Smooth muscle cell (in vitro differentiated cells): ENCODE measurements at regions not wholly inside any gene's neighbourhood (a gene's known extent, or its start where the extent isn't known, plus 50 kb on each side); places are given as distances from the start of the nearest gene placed in this dataset.

Experiments used
- DNase-seq: peaks from one replicate; lab custom pipeline; 2025; ENCODE audit not compliant: unreplicated experiment; lab: John Stamatoyannopoulos, UW
- H2AFZ ChIP-seq: fragments of 200-600 bp; sonication (generic); 2 replicates; pipeline ENCODE4 v1.6.0; 2016; ENCODE audit warnings: antibody characterized with exemption, low read depth, mild to moderate bottlenecking
- H3F3A ChIP-seq: fragments of 200-600 bp; sonication (generic); 2 replicates; pipeline ENCODE4 v1.6.0; 2017; ENCODE audit warnings: antibody characterized with exemption, low read depth
- H3K27ac ChIP-seq: fragments of 200-600 bp; sonication (generic); 2 replicates; pipeline ENCODE4 v1.5.1; 2016; ENCODE audit warnings: low read depth, mild to moderate bottlenecking
- H3K27me3 ChIP-seq: fragments of 200-600 bp; sonication (generic); 2 replicates; pipeline ENCODE4 v1.6.1; 2016; ENCODE audit warnings: low read depth, mild to moderate bottlenecking
- H3K36me3 ChIP-seq: fragments of 200-600 bp; sonication (generic); 2 replicates; pipeline ENCODE4 v1.5.1; 2016; ENCODE audit warnings: low read depth
- H3K4me1 ChIP-seq: fragments of 200-600 bp; sonication (generic); 2 replicates; pipeline ENCODE4 v1.5.1; 2016; ENCODE audit warnings: low read depth
- H3K4me2 ChIP-seq: fragments of 200-600 bp; sonication (generic); 2 replicates; pipeline ENCODE4 v1.6.0; 2016; ENCODE audit warnings: mild to moderate bottlenecking
- H3K4me3 ChIP-seq: fragments of 200-600 bp; sonication (generic); 2 replicates; pipeline ENCODE4 v1.5.1; 2016; ENCODE audit warnings: mild to moderate bottlenecking
- H3K79me2 ChIP-seq: fragments of 200-600 bp; sonication (generic); 2 replicates; pipeline ENCODE4 v1.6.0; 2016; ENCODE audit warnings: low read depth, mild to moderate bottlenecking
- H3K9ac ChIP-seq: fragments of 200-600 bp; sonication (generic); 2 replicates; pipeline ENCODE4 v1.6.0; 2016; ENCODE audit warnings: low read depth
- H3K9me3 ChIP-seq: fragments of 200-600 bp; sonication (generic); replicated peaks from 2 replicates; pipeline ENCODE4 v1.5.1; 2016; ENCODE audit warnings: low read depth
- H4K20me1 ChIP-seq: fragments of 200-600 bp; sonication (generic); 2 replicates; pipeline ENCODE4 v1.6.0; 2016; ENCODE audit warnings: low read depth
- WGBS: methylation state at CpG from one replicate; pipeline ENCODE4 v1.1.7; 2016; ENCODE audit warnings: low lambda C conversion rate; 5-methylcytosine and 5-hydroxymethylcytosine counted together
- TF ChIP-seq, protein P1 (sequence below): fragments of 200-600 bp; sonication (generic); IDR thresholded peaks from 2 replicates; pipeline ENCODE4 v1.5.1; 2017; ENCODE audit warnings: borderline replicate concordance, mild to moderate bottlenecking, antibody characterized with exemption; ENCODE audit not compliant: insufficient read depth, poor library complexity, severe bottlenecking

DNA sequence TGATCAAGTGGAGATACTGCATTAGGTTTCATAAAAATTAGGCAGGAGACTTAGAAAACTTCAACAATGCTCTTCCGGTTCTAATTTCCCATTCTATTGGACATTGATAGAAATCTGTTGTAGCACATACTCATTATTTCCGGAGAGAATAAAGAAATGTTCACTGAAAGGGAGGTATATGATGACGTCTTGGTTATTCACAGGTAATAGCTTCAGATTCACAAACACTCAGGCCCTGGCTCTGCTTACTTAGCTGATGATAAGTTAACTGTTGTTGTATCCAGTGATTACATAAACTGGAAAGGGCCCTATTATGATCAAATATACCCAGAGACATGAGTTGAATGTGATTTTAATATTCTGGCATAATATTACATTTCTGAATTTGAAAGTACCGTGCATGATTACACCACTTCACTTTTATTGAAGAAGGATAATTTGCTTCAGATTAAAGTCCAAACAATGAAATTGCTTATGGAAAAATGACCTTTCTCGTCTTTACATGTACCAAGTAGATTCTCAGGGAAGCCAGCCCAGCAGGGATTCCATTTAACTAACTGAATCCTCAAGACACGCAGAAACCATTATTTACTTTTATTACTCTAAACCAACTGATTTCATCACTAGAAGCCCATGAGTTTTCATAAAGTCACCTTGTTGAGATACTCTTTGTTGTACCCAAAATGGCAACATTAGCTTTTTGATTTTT, 288.0 kb upstream of the PITRM1 start:
- no peaks in the 10 kb centered on the region for H3K9me3 ChIP-seq
- H3K36me3 ChIP-seq, result no peaks in the 10 kb centered on the region
- peaks cover 2% of the 10 kb centered on the region for H3F3A ChIP-seq
- H3K9ac ChIP-seq, result no peak overlapping the region
- DNase-seq, result no peak
- no peaks in the 10 kb centered on the region for H4K20me1 ChIP-seq
- WGBS, result 93% methylated on average over 6 of the region's 6 CpGs
- TF ChIP-seq, protein P1, sequence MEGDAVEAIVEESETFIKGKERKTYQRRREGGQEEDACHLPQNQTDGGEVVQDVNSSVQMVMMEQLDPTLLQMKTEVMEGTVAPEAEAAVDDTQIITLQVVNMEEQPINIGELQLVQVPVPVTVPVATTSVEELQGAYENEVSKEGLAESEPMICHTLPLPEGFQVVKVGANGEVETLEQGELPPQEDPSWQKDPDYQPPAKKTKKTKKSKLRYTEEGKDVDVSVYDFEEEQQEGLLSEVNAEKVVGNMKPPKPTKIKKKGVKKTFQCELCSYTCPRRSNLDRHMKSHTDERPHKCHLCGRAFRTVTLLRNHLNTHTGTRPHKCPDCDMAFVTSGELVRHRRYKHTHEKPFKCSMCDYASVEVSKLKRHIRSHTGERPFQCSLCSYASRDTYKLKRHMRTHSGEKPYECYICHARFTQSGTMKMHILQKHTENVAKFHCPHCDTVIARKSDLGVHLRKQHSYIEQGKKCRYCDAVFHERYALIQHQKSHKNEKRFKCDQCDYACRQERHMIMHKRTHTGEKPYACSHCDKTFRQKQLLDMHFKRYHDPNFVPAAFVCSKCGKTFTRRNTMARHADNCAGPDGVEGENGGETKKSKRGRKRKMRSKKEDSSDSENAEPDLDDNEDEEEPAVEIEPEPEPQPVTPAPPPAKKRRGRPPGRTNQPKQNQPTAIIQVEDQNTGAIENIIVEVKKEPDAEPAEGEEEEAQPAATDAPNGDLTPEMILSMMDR, result no peak
- peaks cover 2% of the 10 kb centered on the region for H3K4me1 ChIP-seq
- no peak overlapping the region for H3K27ac ChIP-seq
- H3K4me2 ChIP-seq, result no peak overlapping the region
- no peaks in the 10 kb centered on the region for H3K27me3 ChIP-seq
- H2AFZ ChIP-seq, result no peak overlapping the region
- H3K79me2 ChIP-seq, result no peaks in the 10 kb centered on the region
- H3K4me3 ChIP-seq, result no peak overlapping the region

DNA sequence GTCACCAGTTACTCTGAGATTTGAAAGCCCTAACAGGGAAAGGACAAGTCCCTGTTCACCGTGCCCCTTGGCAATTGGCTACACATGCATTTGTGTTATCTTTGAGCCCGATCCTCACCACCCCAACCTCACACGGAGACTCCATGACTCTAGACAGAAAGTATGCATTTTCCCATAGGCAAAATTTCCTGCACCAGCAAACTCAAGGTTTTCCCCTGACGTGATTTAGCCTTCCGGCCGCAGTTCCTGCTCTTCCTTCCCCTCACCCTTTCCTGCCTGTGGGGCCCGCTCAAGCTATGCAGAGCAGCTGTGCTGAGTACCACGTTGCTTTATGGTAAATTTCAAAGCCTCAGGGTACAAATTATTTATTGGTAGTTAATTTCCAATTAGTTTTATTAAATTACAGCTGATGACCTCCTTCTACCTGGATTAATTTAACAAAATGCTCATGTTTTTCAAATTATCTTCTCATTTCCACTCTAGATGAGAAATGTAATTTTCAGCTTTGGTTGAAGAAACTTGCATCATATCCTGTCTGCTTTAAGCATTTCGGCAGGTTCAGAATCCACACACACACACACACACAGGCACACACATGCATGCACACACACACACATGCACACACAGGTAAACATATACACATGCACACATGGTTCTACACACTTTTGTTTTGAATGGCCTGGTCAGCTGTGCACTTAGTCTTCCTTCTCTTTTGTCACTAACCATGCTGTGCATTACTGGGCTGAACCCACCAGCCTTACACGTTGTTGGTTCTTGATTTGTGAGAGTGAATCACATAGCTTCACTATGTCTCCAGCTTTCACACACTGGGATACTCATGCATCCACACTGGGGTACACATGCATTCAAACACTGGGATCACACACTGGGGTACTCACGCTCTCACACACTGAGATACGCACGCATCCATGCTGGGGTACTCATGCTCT, 283.1 kb upstream of the PITRM1 start:
- H3K36me3 ChIP-seq, result no peaks in the 10 kb centered on the region
- TF ChIP-seq, protein P1, result no peak
- H3K4me3 ChIP-seq, result no peak overlapping the region
- DNase-seq, result no peak
- no peaks in the 10 kb centered on the region for H4K20me1 ChIP-seq
- no peaks in the 10 kb centered on the region for H3K79me2 ChIP-seq
- no peak overlapping the region for H2AFZ ChIP-seq
- H3K9me3 ChIP-seq, result no peaks in the 10 kb centered on the region
- H3F3A ChIP-seq, result peaks cover 19% of the 10 kb centered on the region
- no peaks in the 10 kb centered on the region for H3K27me3 ChIP-seq
- H3K4me1 ChIP-seq, result peaks cover 19% of the 10 kb centered on the region
- H3K27ac ChIP-seq, result peak overlapping the region; percentile 95
- peak overlapping the region; percentile 42 for H3K4me2 ChIP-seq
- 45% methylated on average over 13 of the region's 13 CpGs for WGBS
- no peak overlapping the region for H3K9ac ChIP-seq

DNA sequence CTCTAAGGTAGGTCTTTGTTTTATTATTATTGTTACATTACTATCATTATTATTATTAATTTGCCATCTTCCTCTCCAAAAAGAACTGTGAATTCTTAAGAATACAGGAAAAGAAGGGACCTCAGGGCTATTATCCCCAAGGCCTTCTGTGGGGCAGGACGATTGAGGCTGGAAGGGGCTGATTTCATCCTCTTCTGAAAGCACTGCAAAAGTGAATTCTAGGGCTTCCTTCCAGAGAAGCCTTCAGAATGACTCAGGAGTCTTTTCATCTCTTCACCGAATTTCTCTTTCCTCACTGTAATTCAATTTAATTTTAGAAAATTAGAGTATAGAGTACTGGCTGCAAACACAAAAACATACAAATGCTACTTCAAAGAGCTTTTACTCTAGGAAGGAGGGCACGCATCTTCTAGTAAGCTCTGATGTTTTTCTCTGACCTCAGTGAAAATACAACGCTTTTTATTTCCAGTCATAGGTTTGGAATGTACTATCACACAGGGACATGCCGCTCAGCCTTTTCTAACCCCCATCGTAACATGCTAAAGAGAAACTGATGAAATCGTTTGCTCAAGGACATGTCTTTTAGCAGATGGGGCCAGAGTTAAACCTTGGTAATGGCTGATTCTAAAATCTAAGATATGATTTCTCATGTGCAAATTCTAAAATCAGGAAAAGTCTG, 280.2 kb upstream of the PITRM1 start:
- Histone ChIP-seq H3K9me3 (no peaks in the 10 kb centered on the region), H3K4me2 (peak overlapping the region; percentile 82), H3K27me3 (no peaks in the 10 kb centered on the region), H2AFZ (no peak overlapping the region), H3K27ac (peak overlapping the region; percentile 95), H3K36me3 (no peaks in the 10 kb centered on the region), H3F3A (peaks cover 19% of the 10 kb centered on the region), H3K4me1 (peaks cover 19% of the 10 kb centered on the region), H3K4me3 (peak overlapping the region; percentile 26), H3K79me2 (no peaks in the 10 kb centered on the region), H4K20me1 (no peaks in the 10 kb centered on the region), H3K9ac (peak overlapping the region; percentile 70)
- 0% methylated on average over 7 of the region's 7 CpGs for WGBS
- TF ChIP-seq, protein P1, result no peak
- no peak for DNase-seq
